HepG2 (cell line): ENCODE measurements at regions not wholly inside any gene's neighbourhood (a gene's known extent, or its start where the extent isn't known, plus 50 kb on each side); places are given as distances from the start of the nearest gene placed in this dataset.

Experiments used
- CBX2 ChIP-seq, 2 experiments: fragments of 200-600 bp in 1 of 2; sonication (generic); formaldehyde crosslinking in 1 of 2; IDR thresholded peaks; 2 replicates each; pipeline versions ENCODE4 v1.7.0 to v1.8.1; 2018 to 2022; ENCODE audit warnings: low read depth in 2 of 2, low read length in 1 of 2, mild to moderate bottlenecking in 1 of 2, missing genetic modification reagents in 1 of 2
- CBX5 ChIP-seq: sonication (generic); formaldehyde crosslinking; IDR thresholded peaks from 2 replicates; pipeline ENCODE4 v1.4.0; 2020; ENCODE audit warnings: missing genetic modification reagents, borderline replicate concordance
- CEBPG ChIP-seq: IDR thresholded peaks from 2 replicates; pipeline ENCODE4 v1.6.1; 2016
- GPN1 ChIP-seq: sonication (generic); formaldehyde crosslinking; IDR thresholded peaks from 2 replicates; pipeline ENCODE4 v1.5.1; 2020; ENCODE audit warnings: missing genetic modification reagents, borderline replicate concordance
- HNF1B ChIP-seq: sonication (generic); formaldehyde crosslinking; IDR thresholded peaks from 2 replicates; pipeline ENCODE4 v1.5.1; 2020; ENCODE audit warnings: mild to moderate bottlenecking, moderate library complexity, missing genetic modification reagents
- ONECUT2 ChIP-seq: sonication (generic); formaldehyde crosslinking; IDR thresholded peaks from 2 replicates; pipeline ENCODE4 v1.4.0; 2020; ENCODE audit warnings: missing genetic modification reagents
- PPARG ChIP-seq: conservative IDR thresholded peaks from 2 replicates; pipeline ENCODE4 v1.6.1; 2016; ENCODE audit warnings: missing biosample characterization, missing genetic modification reagents
- RFX5 ChIP-seq: IDR thresholded peaks from 2 replicates; pipeline ENCODE4 v1.6.1; 2011; ENCODE audit warnings: low read depth, low read length, improper control_type of control experiment
- ZBTB14 ChIP-seq: sonication (generic); formaldehyde crosslinking; IDR thresholded peaks from 2 replicates; pipeline ENCODE4 v1.4.0; 2020; ENCODE audit warnings: missing genetic modification reagents
- ZNF276 ChIP-seq: sonication (generic); formaldehyde crosslinking; IDR thresholded peaks from 2 replicates; pipeline ENCODE4 v1.4.0; 2020; ENCODE audit warnings: mild to moderate bottlenecking, low read depth, missing genetic modification reagents
- ZNF678 ChIP-seq: sonication (generic); formaldehyde crosslinking; IDR thresholded peaks from 2 replicates; pipeline ENCODE4 v1.4.0; 2020; ENCODE audit warnings: mild to moderate bottlenecking, missing genetic modification reagents
- ZNF687 ChIP-seq: sonication (generic); formaldehyde crosslinking; IDR thresholded peaks from 2 replicates; pipeline ENCODE4 v1.5.1; 2020; ENCODE audit warnings: mild to moderate bottlenecking, missing genetic modification reagents, moderate library complexity
- ZNF790 ChIP-seq: sonication (generic); formaldehyde crosslinking; IDR thresholded peaks from 2 replicates; pipeline ENCODE4 v1.8.0; 2022; ENCODE audit warnings: missing genetic modification reagents, mild to moderate bottlenecking, borderline replicate concordance

- no peak for TF ChIP-seq ZNF678 (CRISPR knock-in tag)
- no peak for TF ChIP-seq GPN1 (CRISPR knock-in tag)
- no peak for TF ChIP-seq PPARG (CRISPR knock-in tag)
- TF ChIP-seq RFX5, result no peak
- TF ChIP-seq HNF1B, result no peak
- TF ChIP-seq ZNF687 (CRISPR knock-in tag), result no peak
- TF ChIP-seq ONECUT2, result no peak
- no peak for TF ChIP-seq CEBPG (CRISPR knock-in tag)
- TF ChIP-seq ZNF790 (CRISPR knock-in tag), result no peak
- no peak for TF ChIP-seq CBX5 (CRISPR knock-in tag)
- no peak for TF ChIP-seq ZBTB14 (CRISPR knock-in tag)
- TF ChIP-seq CBX2 (IDR thresholded peaks at IDR 0.05; ENCODE audit: low read depth, low read length), result no peak
- no peak for TF ChIP-seq CBX2 (CRISPR knock-in tag; IDR thresholded peaks at IDR 0.05; ENCODE audit: low read depth)
- no peak for TF ChIP-seq ZNF276
Measured at GRCh38 chr22:11605468-11605981, 3922.5 kb upstream of the OR11H1 start.
